ENCODE measurements at regions not wholly inside any gene's neighbourhood (a gene's known extent, or its start where the extent isn't known, plus 50 kb on each side); places are given as distances from the start of the nearest gene placed in this dataset.
"Not testable (repeated sequence)": the region's sequence is repeated elsewhere in the genome, so short reads cannot be mapped to it uniquely, and the experiment has no call there.

DNA sequence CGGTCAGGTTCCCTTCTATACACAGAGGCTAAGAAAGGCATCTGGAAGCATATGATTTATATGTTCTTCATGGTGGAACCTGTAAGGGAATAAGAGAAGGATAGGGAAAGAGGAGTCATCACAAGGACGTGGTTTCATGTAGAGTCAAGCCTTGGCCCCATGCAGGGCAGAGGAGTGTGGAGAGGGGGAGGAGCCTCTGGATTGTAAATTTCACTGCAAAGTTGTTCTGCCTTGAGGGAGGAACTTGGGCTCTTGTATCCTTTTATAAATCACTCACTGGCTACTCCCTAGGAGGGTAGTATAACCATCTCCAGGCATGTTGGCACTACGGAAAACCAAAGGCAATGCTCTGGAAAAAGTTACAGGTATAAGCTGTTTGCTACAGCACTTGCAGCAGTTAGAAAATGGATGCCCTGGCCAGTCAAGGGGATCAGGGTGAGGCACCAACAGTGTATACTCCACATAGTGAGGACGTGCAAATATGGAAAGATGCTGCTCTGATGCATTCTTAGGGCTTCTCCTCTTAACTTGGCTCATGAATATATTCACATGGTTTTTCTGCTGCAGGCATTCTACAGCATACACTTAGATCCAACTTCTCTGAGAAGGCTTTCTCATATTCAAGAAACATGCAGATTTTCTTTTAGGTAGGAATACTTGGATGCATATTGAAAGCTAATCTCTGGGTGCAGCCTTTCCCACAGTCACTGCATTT is 60.3 kb upstream of the ZNF81 start:
- Histone ChIP-seq H3K36me3 (ENCODE audit: control insufficient read depth, insufficient read depth, low read length) (no peaks in the 10 kb centered on the region), H3K4me3 (ENCODE audit: low read depth, low read length) (no peak overlapping the region), H3K27me3 (ENCODE audit: control insufficient read depth, insufficient read depth, low read length) (no peaks in the 10 kb centered on the region)
- DNase-seq (ENCODE audit: low read depth) = no peak
- TF ChIP-seq, protein P1, sequence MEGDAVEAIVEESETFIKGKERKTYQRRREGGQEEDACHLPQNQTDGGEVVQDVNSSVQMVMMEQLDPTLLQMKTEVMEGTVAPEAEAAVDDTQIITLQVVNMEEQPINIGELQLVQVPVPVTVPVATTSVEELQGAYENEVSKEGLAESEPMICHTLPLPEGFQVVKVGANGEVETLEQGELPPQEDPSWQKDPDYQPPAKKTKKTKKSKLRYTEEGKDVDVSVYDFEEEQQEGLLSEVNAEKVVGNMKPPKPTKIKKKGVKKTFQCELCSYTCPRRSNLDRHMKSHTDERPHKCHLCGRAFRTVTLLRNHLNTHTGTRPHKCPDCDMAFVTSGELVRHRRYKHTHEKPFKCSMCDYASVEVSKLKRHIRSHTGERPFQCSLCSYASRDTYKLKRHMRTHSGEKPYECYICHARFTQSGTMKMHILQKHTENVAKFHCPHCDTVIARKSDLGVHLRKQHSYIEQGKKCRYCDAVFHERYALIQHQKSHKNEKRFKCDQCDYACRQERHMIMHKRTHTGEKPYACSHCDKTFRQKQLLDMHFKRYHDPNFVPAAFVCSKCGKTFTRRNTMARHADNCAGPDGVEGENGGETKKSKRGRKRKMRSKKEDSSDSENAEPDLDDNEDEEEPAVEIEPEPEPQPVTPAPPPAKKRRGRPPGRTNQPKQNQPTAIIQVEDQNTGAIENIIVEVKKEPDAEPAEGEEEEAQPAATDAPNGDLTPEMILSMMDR (IDR thresholded peaks at IDR 0.05; ENCODE audit: insufficient read depth, low read length, poor library complexity, severe bottlenecking) = no peak

DNA sequence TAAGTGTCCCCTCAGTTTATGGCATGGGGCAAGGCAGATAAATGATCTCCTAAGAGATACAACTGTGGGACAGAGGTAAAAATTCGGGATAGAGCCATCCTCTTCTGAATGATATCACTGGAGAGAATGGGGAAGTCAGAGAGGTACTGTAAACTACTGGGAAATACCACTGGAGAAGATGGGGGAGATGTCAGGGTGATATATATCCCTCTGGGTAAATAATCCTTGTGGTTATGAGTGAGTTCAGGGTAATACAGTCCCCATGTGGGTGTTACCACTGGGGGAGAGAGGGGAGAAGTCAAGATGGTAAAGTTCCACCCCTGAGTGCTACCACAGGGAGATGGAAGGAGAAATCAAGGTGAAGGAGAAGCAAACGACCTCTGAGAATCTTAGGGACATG is 63.9 kb upstream of the ZNF81 start:
- Histone ChIP-seq H3K4me3 (ENCODE audit: low read depth, low read length) (no peak overlapping the region), H3K27me3 (ENCODE audit: control insufficient read depth, insufficient read depth, low read length) (no peaks in the 10 kb centered on the region), H3K36me3 (ENCODE audit: control insufficient read depth, insufficient read depth, low read length) (no peaks in the 10 kb centered on the region)
- no peak for DNase-seq (ENCODE audit: low read depth)
- TF ChIP-seq, protein P1 (IDR thresholded peaks at IDR 0.05; ENCODE audit: insufficient read depth, low read length, poor library complexity, severe bottlenecking) = no peak

DNA sequence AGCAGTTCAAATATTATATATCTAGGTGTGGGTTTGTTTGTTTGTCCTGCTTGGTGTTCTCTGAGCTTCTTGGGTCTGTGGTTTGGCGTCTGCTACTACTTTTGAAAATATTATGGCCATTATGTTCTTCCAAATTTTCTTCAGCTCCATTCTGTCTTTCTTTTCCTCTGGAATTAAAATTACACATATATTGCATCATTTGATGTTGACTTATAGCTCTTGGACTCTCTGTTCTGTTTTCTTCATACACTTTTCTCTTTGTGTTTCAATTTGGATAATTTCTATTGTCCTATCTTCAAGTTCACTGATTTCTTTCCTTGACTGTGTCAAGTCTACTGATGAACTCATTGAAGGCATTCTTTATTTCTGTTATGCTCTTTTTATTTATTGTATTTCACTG is 65.2 kb upstream of the ZNF81 start:
- no peak for DNase-seq (ENCODE audit: low read depth)
- TF ChIP-seq, protein P1 (IDR thresholded peaks at IDR 0.05; ENCODE audit: insufficient read depth, low read length, poor library complexity, severe bottlenecking) = no peak
- no peaks in the 10 kb centered on the region for H3K27me3 ChIP-seq (ENCODE audit: control insufficient read depth, insufficient read depth, low read length)
- no peaks in the 10 kb centered on the region for H3K36me3 ChIP-seq (ENCODE audit: control insufficient read depth, insufficient read depth, low read length)
- no peak overlapping the region for H3K4me3 ChIP-seq (ENCODE audit: low read depth, low read length)

DNA sequence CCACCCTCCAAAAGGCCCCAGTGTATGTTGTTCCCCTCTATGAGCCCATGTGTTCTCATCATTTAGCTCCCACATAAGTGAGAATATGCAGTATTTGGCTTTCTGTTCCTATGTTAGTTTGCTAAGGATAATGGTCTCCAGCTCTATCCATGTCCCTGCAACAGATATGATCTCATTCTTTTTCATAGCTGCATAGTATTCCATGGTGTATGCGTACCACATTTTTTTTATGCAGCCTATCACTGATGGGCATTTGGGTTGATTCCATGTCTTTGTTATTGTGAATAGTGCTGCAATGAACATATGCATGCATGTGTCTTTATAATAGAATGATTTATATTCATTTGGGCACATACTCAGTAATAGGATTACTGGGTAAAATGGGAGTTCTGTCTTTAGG is 73.9 kb upstream of the ZNF81 start:
- H3K27me3 ChIP-seq (ENCODE audit: control insufficient read depth, insufficient read depth, low read length); DNase-seq (ENCODE audit: low read depth); H3K36me3 ChIP-seq (ENCODE audit: control insufficient read depth, insufficient read depth, low read length): not testable (repeated sequence)

DNA sequence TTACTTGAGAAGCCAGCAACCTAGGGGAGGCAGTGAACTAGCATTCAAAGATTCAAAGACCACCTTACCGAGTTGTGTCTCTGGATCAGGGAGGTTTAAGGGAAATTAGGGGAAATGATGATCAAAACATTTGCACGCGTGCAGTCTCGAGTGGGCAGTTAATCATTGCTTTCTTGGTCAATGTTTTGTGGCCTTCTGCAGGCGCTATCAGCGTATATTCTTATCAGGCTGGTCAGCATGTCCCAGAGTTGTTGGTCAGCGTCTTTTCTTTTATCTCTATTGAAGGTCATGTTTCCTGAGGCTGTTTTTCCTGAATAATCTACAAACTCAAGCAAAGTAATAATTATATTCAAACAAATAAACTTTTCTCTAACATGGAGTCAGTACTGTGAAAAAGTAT is 84.0 kb upstream of the ZNF81 start:
- Histone ChIP-seq H3K36me3 (ENCODE audit: control insufficient read depth, insufficient read depth, low read length) (no peaks in the 10 kb centered on the region), H3K27me3 (ENCODE audit: control insufficient read depth, insufficient read depth, low read length) (no peaks in the 10 kb centered on the region), H3K4me3 (ENCODE audit: low read depth, low read length) (no peak overlapping the region)
- no peak for DNase-seq (ENCODE audit: low read depth)
- TF ChIP-seq, protein P1 (IDR thresholded peaks at IDR 0.05; ENCODE audit: insufficient read depth, low read length, poor library complexity, severe bottlenecking) = no peak

More for the DNA sequence above, 73.9 kb upstream of the ZNF81 start:
- not testable (repeated sequence) for H3K4me3 ChIP-seq (ENCODE audit: low read depth, low read length)

DNA sequence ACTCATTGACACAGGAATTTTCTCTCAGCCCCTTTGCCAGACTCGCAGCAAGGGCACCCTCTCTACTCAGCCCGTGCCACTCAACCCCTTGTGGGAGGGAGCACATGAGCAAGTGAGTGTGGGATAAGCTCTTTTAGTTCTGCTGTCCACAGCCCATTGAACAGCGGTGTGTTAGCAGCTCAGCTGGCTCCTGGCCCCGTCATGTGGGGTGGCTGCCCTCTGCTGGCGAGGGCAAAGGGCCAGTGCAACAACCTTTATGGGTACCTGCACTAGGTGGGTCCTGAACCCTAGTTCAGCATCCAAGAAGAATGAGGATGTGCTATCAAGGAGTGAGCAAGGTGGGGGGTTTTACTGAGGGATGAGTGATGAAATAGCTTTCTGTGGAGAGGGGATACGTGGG is 85.0 kb upstream of the ZNF81 start:
- TF ChIP-seq, protein P1 (IDR thresholded peaks at IDR 0.05; ENCODE audit: insufficient read depth, low read length, poor library complexity, severe bottlenecking) = peak; percentile 48
- H3K27me3 ChIP-seq (ENCODE audit: control insufficient read depth, insufficient read depth, low read length) = no peaks in the 10 kb centered on the region
- no peaks in the 10 kb centered on the region for H3K36me3 ChIP-seq (ENCODE audit: control insufficient read depth, insufficient read depth, low read length)
- DNase-seq (ENCODE audit: low read depth) = no peak
- no peak overlapping the region for H3K4me3 ChIP-seq (ENCODE audit: low read depth, low read length)

Data from kidney epithelial cell (primary cell).